HS-5 (cell line): ENCODE measurements at regions not wholly inside any gene's neighbourhood (a gene's known extent, or its start where the extent isn't known, plus 50 kb on each side); places are given as distances from the start of the nearest gene placed in this dataset.
"Not testable (repeated sequence)": the region's sequence is repeated elsewhere in the genome, so short reads cannot be mapped to it uniquely, and the experiment has no call there.

Source experiments
- DNase-seq: peaks from one replicate; pipeline ENCODE4 v3.0.0-alpha.2; 2012; ENCODE audit warnings: low read depth

DNA sequence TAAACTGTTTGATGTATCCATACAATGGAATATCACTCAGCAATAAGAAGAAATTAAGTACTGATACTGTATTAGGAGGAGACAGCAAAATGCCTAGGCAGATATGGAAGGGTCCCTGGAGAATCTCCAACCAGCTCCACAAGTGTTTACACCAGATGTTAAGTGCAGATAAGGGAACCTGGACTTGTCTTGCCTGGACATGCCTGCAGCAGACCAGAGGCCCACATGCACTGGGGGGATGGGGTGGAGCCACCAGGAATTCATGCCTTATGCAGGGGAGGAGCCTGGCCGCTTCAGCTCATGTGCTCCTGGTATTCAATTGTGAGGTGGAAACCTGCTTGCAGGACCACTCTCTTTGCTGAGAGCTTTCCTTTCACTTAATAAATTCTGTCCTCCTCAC lies 287.6 kb downstream of the LIPI start:
- not testable (repeated sequence) for DNase-seq

DNA sequence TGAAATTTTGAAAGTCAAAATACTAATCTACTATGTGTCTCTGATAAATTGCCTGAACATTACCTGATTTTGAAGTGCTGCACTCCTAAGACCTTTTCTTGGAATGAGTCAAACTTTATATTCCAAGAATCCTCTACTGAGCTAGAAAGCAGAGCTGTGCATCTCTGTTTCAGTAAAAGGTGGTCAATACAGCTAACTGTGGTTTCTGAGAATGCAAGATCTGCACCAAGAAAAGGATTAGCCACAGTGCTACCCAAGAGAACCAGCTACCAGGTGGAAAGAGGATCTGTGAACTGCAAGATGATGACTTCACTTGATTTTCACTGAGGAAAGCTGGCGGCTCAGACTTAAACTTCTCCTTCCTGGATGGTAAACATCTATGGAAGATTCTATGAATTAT lies 289.3 kb downstream of the LIPI start:
- not testable (repeated sequence) for DNase-seq

GRCh38 chr21:13907385-13907784 lies 297.8 kb downstream of the POTED start:
- not testable (repeated sequence) for DNase-seq

GRCh38 chr21:13896596-13897247 lies 287.1 kb downstream of the POTED start:
- DNase-seq = not testable (repeated sequence)

DNA sequence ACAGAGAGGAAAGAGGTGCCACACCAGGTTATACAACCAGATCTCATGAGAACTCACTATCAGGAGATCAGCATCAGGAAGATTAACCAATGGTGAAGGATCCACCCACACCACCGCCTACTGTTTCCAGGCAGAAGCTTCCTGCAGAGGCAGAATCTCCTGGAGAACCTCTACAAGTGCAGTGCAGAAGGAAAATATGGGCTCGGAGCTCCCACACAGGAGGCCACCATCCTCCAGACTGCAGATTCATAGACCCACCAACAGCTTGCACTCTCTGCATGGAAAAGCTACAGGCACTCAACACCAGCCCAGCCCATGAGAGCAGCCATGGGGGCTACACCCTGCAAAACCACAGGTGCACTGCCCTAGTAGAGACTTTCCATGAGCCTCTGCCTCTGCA lies 284.0 kb downstream of the POTED start:
- not testable (repeated sequence) for DNase-seq

GRCh38 chr21:13893025-13893424 lies 283.4 kb downstream of the POTED start:
- DNase-seq = not testable (repeated sequence)

GRCh38 chr21:13892146-13892751 lies 282.7 kb downstream of the POTED start:
- not testable (repeated sequence) for DNase-seq

- not testable (repeated sequence) for DNase-seq
Measured at GRCh38 chr21:13889176-13889575, 279.6 kb downstream of the POTED start.

DNA sequence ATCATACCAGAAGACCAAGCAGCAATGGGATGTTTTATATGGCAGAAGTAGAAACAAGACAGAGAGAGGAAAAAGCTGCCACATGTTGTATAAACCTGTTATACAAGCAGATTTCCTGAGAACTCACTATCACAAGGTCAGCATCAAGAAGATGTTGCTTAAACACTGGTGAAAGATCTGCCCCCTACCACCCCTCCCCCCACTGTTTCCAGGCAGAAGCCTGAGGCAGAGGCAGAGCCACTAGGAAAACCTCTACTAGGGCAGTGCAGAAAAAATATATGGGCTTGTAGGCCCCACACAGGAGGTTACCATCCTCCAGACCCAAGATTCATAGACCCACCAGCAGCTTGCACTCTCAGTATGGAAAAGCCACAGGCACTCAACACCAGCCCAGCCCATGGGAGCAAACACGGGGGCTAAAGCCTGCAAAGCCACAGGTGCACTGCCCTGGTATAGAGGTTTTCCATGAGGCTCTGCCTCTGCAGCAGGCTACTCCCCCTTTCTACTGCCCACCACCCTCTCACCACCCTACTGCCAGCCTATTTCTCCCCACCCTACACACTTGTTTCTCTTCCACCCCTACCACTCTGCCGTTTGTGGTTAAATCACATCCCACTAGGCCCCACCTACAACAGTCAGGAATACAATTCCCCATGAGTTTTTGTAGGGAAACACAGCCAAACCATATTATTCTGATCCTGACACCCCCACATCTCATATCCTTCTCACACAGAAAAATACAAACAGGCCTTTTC lies 274.2 kb downstream of the POTED start:
- not testable (repeated sequence) for DNase-seq

DNA sequence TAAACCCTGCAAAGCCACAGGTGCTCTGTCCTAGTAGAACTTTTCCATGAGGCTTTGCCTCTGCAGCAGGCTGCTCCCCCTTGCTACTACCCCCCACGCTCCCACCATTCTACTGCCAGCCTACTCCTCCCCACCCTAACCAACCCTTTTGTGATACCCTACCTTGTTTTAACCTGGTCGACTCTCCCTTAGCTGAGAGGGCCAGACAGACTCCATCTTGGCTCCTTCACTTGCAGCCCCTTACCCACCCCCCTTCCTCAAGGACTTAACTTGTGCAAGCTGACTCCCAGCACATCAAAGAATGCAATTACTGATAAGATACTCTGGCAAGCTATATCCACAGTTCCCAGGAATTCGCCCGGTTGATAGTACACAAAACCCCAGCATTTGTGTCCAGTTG lies 267.9 kb downstream of the POTED start:
- DNase-seq = not testable (repeated sequence)

- DNase-seq = not testable (repeated sequence)
Measured at GRCh38 chr21:13876999-13877398, 267.4 kb downstream of the POTED start.

DNA sequence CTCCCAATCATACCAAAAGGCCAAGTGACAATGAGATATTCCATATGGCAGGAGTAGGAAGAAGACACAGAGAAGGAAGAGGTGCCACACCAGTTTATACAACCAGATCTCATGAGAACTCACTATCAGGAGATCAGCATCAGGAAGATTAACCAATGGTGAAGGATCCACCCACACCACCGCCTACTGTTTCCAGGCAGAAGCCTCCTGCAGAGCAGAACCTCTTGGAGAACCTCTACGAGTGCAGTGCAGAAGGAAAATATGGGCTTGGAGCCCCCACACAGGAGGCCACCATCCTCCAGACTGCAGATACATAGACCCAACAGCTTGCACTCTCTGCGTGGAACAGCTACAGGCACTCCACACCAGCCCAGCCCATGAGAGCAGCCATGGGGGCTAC lies 264.4 kb downstream of the POTED start:
- DNase-seq = not testable (repeated sequence)

- no peak for DNase-seq
Measured at GRCh38 chr21:13854638-13855037, 245.1 kb downstream of the POTED start.

DNA sequence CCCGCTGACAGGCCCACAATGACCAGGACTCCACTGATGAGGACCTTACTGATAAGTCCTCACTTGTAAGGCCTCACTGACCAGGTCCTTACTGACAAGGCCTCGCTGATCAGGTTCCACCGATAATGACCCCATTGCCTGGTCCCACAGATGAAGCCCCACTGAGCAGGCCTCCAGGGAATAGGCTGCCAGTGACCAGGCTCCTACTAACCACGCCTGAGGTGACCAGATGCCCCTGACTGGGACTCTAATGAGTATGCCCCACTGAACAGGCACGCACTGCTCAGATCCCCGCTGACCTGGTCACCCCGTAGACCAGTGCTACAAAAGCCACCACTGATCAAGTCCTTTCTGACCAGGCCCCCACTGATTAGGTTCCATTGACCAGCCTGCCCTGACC lies 241.2 kb downstream of the POTED start:
- DNase-seq = not testable (repeated sequence)

DNA sequence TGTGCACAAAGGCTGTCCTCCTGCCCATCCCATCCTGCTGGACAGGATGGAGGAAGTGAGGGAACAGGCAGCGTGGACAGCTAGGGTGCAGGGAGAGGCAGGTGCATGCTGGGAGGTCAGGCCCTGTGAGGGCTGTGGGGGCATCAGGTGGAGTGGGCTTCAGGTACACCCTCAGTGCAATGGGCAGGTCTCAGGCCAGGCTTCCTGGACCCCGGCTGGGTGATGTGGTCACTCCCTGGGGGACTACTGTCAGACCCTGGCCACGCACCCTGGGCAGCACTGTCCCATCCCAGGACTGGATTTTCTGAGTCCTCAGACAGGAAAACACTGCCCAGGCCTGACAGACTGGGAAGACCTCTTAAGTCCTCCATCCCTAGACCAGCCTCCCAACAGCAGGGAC lies 239.9 kb downstream of the POTED start:
- not testable (repeated sequence) for DNase-seq

DNA sequence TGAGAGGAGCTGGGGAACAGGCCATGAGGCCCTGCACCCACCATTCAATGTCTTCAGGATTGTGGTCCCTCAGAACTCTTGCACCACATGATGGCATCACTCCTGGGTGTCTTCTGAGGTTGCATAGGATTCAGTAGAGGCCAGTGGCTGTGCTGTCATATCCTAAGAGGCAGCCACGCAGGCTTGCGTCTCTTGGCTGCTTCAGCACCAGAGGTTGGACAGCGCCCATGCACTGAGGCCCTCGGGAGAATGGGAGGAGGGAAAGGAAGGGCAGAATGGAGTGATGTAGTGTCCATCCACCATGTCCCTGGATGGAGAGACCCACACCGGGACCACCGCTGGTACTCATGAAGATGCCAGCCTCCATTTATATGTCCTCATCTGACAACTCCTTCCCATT lies 237.1 kb downstream of the POTED start:
- not testable (repeated sequence) for DNase-seq

DNA sequence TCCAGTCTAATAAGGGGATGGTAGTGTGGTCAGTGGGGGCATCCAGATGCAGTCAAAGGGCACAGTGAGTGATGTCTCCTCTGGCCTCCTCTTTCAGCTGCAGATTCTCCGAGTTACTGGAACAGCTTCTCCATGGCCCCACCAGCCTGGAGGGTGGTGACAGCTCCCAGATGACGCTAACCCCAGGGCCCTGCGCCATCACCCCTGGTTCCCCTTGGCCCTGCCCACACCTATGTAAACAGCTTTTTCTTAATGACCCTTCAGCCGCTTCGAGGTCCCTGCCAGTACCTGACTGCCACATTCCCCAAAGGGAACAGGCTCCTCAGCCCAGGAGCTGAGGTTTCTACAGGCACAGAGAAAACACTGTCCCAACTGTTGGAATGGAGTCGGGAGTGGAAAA lies 235.0 kb downstream of the POTED start:
- not testable (repeated sequence) for DNase-seq

GRCh38 chr21:13843081-13843480 lies 233.5 kb downstream of the POTED start:
- not testable (repeated sequence) for DNase-seq

- DNase-seq = not testable (repeated sequence)
Measured at GRCh38 chr21:13827666-13828065, 218.1 kb downstream of the POTED start.

DNA sequence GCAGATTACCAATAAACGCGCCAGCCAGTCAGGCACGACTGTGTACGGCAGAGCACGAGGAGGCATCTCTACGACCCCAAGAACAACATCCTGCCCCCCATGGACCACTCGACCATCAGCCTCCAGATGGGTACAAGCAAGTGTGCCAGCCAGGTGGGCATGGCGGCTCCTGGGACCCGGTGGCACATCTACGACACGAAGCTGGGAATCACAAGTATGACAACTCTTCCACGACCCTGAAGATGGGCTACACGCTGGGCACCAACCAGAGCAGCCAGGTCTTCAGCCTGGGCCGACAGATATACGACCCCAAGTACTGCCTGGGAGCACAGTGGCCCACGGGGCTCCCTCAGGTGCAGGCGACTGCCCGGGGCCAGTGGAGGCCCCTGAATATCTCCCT lies 217.6 kb downstream of the POTED start:
- no peak for DNase-seq

GRCh38 chr21:13826511-13826910 lies 216.9 kb downstream of the POTED start:
- not testable (repeated sequence) for DNase-seq

DNA sequence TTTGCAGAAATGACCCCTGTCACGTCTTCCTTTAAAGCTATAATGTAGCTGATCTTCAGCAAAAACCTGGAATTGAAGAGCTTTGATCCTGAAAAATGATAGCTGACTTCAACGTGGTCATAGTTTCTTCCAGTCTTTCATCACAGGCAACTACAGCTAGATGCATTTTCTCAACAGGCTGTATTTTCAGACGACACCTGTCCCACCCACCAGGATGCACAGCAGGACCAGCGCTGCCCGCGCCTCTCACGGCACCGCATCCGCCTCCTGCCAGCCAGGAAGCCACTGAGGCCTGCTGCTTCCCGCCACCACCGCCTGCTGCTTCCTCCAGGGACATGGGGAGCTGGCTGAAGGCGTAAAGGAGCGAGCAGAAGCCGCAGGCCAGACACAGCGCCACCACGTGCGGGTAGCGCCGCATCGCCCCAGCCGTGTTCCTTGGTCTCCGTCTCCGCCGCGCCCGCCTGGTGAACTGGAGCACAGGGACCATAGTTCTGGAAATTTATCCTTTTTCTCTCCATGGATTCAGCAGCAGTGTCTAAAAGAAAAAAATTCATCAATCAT lies 215.7 kb downstream of the POTED start:
- not testable (repeated sequence) for DNase-seq

DNA sequence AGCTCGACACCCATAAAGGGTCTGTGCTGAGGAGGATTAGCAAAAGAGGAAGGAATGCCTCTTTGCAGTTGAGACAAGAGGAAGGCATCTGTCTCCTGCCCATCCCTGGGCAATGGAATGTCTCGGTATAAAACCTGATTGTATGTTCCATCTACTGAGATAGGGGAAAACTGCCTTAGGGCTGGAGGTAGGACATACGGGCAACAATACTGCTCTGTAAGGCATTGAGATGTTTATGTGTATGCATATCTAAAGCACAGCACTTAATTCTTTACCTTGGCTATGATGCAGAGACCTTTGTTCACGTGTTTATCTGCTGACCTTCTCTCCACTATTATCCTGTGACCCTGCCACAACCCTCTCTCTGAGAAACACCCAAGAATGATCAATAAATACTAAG lies 210.7 kb downstream of the POTED start:
- not testable (repeated sequence) for DNase-seq
